ENCODE measurements at regions not wholly inside any gene's neighbourhood (a gene's known extent, or its start where the extent isn't known, plus 50 kb on each side); places are given as distances from the start of the nearest gene placed in this dataset.

DNA sequence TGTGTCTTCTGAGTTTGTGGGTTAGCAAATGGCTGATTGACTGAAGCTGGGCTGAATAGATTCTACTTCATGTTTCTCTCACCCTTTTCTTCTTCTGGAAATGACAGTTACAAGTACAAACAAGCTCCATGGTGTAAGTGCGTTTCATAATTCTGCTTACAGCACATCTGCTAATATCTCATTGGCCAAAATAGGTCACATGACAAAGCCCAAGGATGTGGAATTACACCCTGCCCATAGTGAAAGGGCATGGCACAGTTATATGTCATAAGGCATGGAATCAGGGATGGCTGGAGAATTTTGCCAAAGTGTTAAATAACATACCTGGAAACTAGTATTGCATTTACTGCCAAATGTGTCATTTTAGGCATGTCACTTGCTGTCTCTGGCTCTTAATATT is 327.2 kb downstream of the NKX6-1 start:
- Histone ChIP-seq H3K4me3 (ENCODE audit: low read depth in 1 of 3, low read length in 3 of 3) (no peak overlapping the region), H3K9me3 (ENCODE audit: control insufficient read depth in 4 of 4, low read length in 3 of 4) (peaks cover 0 to 4% (median 0%) of the 10 kb centered on the region in 4 donors), H3K36me3 (ENCODE audit: control insufficient read depth in 4 of 4, insufficient read depth in 3 of 4, low read depth in 1 of 4, low read length in 3 of 4) (no peaks in the 10 kb centered on the region), H3K4me1 (ENCODE audit: control insufficient read depth in 4 of 4, insufficient read depth in 4 of 4, low read length in 3 of 4) (no peaks in the 10 kb centered on the region), H3K27ac (ENCODE audit: low read depth in 1 of 2, low read length in 2 of 2) (no peak overlapping the region), H3K9ac (ENCODE audit: low read depth in 1 of 2, low read length in 2 of 2) (no peak overlapping the region), H3K27me3 (ENCODE audit: control insufficient read depth in 4 of 4, insufficient read depth in 4 of 4, low read length in 3 of 4) (no peaks in the 10 kb centered on the region)
- DNase-seq (ENCODE audit: low spot score) = no peak
- WGBS = 84% methylated on average over 1 of the region's 1 CpG
- TF ChIP-seq HNF4A (conservative IDR thresholded peaks at IDR 0.05) (no peak), RXRA (IDR thresholded peaks at IDR 0.05) (no peak), GABPA (IDR thresholded peaks at IDR 0.05 in 1 of 2, conservative IDR thresholded peaks at IDR 0.05 in 1 of 2) (no peak)
- TF ChIP-seq, protein P1, sequence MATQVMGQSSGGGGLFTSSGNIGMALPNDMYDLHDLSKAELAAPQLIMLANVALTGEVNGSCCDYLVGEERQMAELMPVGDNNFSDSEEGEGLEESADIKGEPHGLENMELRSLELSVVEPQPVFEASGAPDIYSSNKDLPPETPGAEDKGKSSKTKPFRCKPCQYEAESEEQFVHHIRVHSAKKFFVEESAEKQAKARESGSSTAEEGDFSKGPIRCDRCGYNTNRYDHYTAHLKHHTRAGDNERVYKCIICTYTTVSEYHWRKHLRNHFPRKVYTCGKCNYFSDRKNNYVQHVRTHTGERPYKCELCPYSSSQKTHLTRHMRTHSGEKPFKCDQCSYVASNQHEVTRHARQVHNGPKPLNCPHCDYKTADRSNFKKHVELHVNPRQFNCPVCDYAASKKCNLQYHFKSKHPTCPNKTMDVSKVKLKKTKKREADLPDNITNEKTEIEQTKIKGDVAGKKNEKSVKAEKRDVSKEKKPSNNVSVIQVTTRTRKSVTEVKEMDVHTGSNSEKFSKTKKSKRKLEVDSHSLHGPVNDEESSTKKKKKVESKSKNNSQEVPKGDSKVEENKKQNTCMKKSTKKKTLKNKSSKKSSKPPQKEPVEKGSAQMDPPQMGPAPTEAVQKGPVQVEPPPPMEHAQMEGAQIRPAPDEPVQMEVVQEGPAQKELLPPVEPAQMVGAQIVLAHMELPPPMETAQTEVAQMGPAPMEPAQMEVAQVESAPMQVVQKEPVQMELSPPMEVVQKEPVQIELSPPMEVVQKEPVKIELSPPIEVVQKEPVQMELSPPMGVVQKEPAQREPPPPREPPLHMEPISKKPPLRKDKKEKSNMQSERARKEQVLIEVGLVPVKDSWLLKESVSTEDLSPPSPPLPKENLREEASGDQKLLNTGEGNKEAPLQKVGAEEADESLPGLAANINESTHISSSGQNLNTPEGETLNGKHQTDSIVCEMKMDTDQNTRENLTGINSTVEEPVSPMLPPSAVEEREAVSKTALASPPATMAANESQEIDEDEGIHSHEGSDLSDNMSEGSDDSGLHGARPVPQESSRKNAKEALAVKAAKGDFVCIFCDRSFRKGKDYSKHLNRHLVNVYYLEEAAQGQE (IDR thresholded peaks at IDR 0.05) = no peak

DNA sequence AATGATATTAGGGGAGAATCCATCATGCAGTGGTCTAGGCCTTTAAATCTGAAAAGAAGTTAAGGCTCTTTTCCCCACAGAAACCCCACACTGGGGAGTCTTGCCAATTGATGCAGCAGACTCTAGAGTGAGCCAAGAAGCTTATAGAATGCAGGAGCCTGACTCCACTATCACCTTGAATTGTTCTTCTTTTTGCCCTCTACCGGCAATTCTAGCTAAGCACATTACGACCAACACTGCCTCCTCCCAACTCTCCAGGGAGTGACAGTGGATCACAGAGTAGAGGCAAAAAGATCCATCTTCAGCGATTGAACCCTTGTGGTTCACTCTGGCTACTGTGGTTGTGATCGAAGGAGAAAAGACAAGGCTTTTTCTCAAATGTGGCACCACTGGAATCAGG is 331.5 kb downstream of the NKX6-1 start:
- 47% methylated on average over 4 of the region's 4 CpGs for WGBS
- Histone ChIP-seq H3K4me3 (ENCODE audit: low read depth in 1 of 3, low read length in 3 of 3) (no peak overlapping the region), H3K27ac (ENCODE audit: low read depth in 1 of 2, low read length in 2 of 2) (no peak overlapping the region), H3K9ac (ENCODE audit: low read depth in 1 of 2, low read length in 2 of 2) (no peak overlapping the region), H3K36me3 (ENCODE audit: control insufficient read depth in 4 of 4, insufficient read depth in 3 of 4, low read depth in 1 of 4, low read length in 3 of 4) (no peaks in the 10 kb centered on the region), H3K4me1 (ENCODE audit: control insufficient read depth in 4 of 4, insufficient read depth in 4 of 4, low read length in 3 of 4) (no peaks in the 10 kb centered on the region), H3K27me3 (ENCODE audit: control insufficient read depth in 4 of 4, insufficient read depth in 4 of 4, low read length in 3 of 4) (no peaks in the 10 kb centered on the region), H3K9me3 (ENCODE audit: control insufficient read depth in 4 of 4, low read length in 3 of 4) (peaks cover 0 to 4% (median 0%) of the 10 kb centered on the region in 4 donors)
- no peak for DNase-seq (ENCODE audit: low spot score)
- TF ChIP-seq SP1 (IDR thresholded peaks at IDR 0.05) = no peak
- TF ChIP-seq HNF4A (conservative IDR thresholded peaks at IDR 0.05) = no peak
- no peak for TF ChIP-seq RXRA (IDR thresholded peaks at IDR 0.05)
- no peak for TF ChIP-seq FOXA1 (IDR thresholded peaks at IDR 0.05)
- TF ChIP-seq GABPA (IDR thresholded peaks at IDR 0.05 in 1 of 2, conservative IDR thresholded peaks at IDR 0.05 in 1 of 2) = no peak
- no peak for TF ChIP-seq YY1 (IDR thresholded peaks at IDR 0.05)
- TF ChIP-seq, protein P2, sequence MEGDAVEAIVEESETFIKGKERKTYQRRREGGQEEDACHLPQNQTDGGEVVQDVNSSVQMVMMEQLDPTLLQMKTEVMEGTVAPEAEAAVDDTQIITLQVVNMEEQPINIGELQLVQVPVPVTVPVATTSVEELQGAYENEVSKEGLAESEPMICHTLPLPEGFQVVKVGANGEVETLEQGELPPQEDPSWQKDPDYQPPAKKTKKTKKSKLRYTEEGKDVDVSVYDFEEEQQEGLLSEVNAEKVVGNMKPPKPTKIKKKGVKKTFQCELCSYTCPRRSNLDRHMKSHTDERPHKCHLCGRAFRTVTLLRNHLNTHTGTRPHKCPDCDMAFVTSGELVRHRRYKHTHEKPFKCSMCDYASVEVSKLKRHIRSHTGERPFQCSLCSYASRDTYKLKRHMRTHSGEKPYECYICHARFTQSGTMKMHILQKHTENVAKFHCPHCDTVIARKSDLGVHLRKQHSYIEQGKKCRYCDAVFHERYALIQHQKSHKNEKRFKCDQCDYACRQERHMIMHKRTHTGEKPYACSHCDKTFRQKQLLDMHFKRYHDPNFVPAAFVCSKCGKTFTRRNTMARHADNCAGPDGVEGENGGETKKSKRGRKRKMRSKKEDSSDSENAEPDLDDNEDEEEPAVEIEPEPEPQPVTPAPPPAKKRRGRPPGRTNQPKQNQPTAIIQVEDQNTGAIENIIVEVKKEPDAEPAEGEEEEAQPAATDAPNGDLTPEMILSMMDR (IDR thresholded peaks at IDR 0.05; ENCODE audit: low read depth, low read length, missing input control) = no peak
- TF ChIP-seq HNF4G (IDR thresholded peaks at IDR 0.05) = no peak
- no peak for TF ChIP-seq NR2F2 (IDR thresholded peaks at IDR 0.05)
- TF ChIP-seq, protein P1 (IDR thresholded peaks at IDR 0.05) = no peak
- TF ChIP-seq, protein P3, sequence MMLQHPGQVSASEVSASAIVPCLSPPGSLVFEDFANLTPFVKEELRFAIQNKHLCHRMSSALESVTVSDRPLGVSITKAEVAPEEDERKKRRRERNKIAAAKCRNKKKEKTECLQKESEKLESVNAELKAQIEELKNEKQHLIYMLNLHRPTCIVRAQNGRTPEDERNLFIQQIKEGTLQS (IDR thresholded peaks at IDR 0.05) = no peak
- TF ChIP-seq, protein P4, sequence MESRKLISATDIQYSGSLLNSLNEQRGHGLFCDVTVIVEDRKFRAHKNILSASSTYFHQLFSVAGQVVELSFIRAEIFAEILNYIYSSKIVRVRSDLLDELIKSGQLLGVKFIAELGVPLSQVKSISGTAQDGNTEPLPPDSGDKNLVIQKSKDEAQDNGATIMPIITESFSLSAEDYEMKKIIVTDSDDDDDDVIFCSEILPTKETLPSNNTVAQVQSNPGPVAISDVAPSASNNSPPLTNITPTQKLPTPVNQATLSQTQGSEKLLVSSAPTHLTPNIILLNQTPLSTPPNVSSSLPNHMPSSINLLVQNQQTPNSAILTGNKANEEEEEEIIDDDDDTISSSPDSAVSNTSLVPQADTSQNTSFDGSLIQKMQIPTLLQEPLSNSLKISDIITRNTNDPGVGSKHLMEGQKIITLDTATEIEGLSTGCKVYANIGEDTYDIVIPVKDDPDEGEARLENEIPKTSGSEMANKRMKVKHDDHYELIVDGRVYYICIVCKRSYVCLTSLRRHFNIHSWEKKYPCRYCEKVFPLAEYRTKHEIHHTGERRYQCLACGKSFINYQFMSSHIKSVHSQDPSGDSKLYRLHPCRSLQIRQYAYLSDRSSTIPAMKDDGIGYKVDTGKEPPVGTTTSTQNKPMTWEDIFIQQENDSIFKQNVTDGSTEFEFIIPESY (IDR thresholded peaks at IDR 0.05) = no peak
- TF ChIP-seq EGR1 (IDR thresholded peaks at IDR 0.05; ENCODE audit: low read depth in 2 of 2) = no peak
- TF ChIP-seq JUND (IDR thresholded peaks at IDR 0.05) = no peak
